ENCODE measurements at regions not wholly inside any gene's neighbourhood (a gene's known extent, or its start where the extent isn't known, plus 50 kb on each side); places are given as distances from the start of the nearest gene placed in this dataset.

DNA sequence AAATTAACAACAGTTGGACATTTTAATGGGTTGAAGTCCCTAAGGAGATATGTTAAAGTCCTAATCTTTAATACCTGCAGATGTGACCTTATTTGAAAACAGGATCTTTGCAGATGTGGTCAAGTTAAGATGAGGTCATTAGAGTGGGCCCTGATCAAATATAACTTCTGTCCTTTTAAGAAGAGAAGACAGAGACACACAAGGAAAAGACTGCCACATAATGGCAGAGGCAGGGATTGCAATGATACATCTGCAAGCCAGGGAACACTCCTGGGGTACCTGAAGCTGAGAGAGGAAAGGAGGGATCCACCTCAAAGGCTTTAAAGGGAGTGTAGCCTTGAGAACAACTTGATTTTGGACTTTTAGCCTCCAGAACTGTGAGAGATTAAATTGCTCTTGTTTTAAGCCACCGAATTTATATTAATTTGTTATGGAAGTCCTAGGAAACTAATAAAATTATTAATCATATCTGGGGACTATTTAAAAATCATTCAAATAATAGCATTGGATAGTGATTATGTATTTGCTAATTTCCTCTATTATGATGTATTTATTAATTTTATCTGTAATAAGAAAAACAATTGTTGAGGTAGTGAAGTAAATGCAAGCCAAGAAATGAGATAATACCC, 700.0 kb upstream of the PCDH15 start:
- TF ChIP-seq EZH2 (IDR thresholded peaks at IDR 0.05; ENCODE audit: low read length, unreplicated experiment) = no peak
- TF ChIP-seq, protein P1, sequence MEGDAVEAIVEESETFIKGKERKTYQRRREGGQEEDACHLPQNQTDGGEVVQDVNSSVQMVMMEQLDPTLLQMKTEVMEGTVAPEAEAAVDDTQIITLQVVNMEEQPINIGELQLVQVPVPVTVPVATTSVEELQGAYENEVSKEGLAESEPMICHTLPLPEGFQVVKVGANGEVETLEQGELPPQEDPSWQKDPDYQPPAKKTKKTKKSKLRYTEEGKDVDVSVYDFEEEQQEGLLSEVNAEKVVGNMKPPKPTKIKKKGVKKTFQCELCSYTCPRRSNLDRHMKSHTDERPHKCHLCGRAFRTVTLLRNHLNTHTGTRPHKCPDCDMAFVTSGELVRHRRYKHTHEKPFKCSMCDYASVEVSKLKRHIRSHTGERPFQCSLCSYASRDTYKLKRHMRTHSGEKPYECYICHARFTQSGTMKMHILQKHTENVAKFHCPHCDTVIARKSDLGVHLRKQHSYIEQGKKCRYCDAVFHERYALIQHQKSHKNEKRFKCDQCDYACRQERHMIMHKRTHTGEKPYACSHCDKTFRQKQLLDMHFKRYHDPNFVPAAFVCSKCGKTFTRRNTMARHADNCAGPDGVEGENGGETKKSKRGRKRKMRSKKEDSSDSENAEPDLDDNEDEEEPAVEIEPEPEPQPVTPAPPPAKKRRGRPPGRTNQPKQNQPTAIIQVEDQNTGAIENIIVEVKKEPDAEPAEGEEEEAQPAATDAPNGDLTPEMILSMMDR (conservative IDR thresholded peaks at IDR 0.05; ENCODE audit: low read depth, low read length) = peak; percentile 90
